A549 (cell line): ENCODE measurements at regions not wholly inside any gene's neighbourhood (a gene's known extent, or its start where the extent isn't known, plus 50 kb on each side); places are given as distances from the start of the nearest gene placed in this dataset.

Experiments
- ATAC-seq, 2 experiments: fragments of 200-7000 bp in 1 of 2; fragments of >200 bp in 1 of 2; cut with Nextera tagmentation in 1 of 2; cut with Tn5 transposase in 1 of 2; 3 replicates each; pipeline versions ENCODE4 v1.8.0 to v1.9.1; 2018 to 2020; ENCODE audit warnings: mild to moderate bottlenecking in 1 of 2, moderate library complexity in 1 of 2
- CTCF ChIA-PET: fragments of 300-600 bp; sonication (Branson Sonifier 250); formaldehyde crosslinking; extraction: SDS; loops from one replicate; lab custom pipeline; 2021; ENCODE audit warnings: antibody characterized with exemption, inconsistent platforms; lab: Yijun Ruan, JAX
- POLR2A ChIA-PET: fragments of 350-600 bp; formaldehyde crosslinking; extraction: SDS; loops from one replicate; lab custom pipeline; 2021; ENCODE audit warnings: antibody characterized with exemption, inconsistent platforms; lab: Yijun Ruan, JAX
- DNase-seq, 2 experiments: peaks; one replicate each; pipeline versions ENCODE4 v3.0.0 to v3.0.0-alpha.2; 2011 to 2016; ENCODE audit warnings: low read depth in 1 of 2, low spot score in 1 of 2
- FAIRE-seq: peaks from 2 replicates; lab custom pipeline; 2011; peaks lifted over from hg19 to GRCh38; lab: Jason Lieb, UNC
- H3K27ac ChIP-seq, 2 experiments: fragments of >200 bp; sonication (Bioruptor Twin); formaldehyde crosslinking; 3 replicates each; pipeline ENCODE4 v1.5.1; 2016 to 2017
- H3K4me1 ChIP-seq: fragments of >200 bp; sonication (Bioruptor Twin); formaldehyde crosslinking; 3 replicates; pipeline ENCODE4 v1.6.1; 2016
- H3K4me2 ChIP-seq: fragments of >200 bp; sonication (Bioruptor Twin); formaldehyde crosslinking; 3 replicates; pipeline ENCODE4 v1.6.1; 2016
- H3K4me3 ChIP-seq: fragments of >200 bp; sonication (Bioruptor Twin); formaldehyde crosslinking; 3 replicates; pipeline ENCODE4 v1.5.1; 2016
- H3K9me3 ChIP-seq: fragments of >200 bp; sonication (Bioruptor Twin); formaldehyde crosslinking; 3 replicates; pipeline ENCODE4 v1.6.1; 2016
- CHD2 ChIP-seq: fragments of 150-350 bp; IDR thresholded peaks from 2 replicates; pipeline ENCODE4 v1.6.1; 2014; ENCODE audit warnings: low read length; ENCODE audit not compliant: partially characterized antibody
- ESRRA ChIP-seq: fragments of 150-350 bp; IDR thresholded peaks from 2 replicates; pipeline ENCODE4 v1.6.1; 2014; ENCODE audit warnings: mild to moderate bottlenecking, low read length, borderline replicate concordance
- FOSB ChIP-seq: fragments of 250-450 bp; sonication (Bioruptor Pico); IDR thresholded peaks from 2 replicates; pipeline ENCODE4 v1.5.0; 2020; ENCODE audit warnings: mild to moderate bottlenecking, moderate library complexity
- FOSL2 ChIP-seq, 2 experiments: fragments of 450-650 bp in 1 of 2; fragments of >200 bp in 1 of 2; sonication (Bioruptor Twin) in 1 of 2; formaldehyde crosslinking; IDR thresholded peaks; 2 replicates each; pipeline versions ENCODE4 v1.5.0 to v1.6.1; 2016 to 2020; ENCODE audit warnings: mild to moderate bottlenecking in 1 of 2, moderate library complexity in 1 of 2
- HOXA7 ChIP-seq: fragments of 250-450 bp; sonication (Bioruptor Pico); IDR thresholded peaks from 2 replicates; pipeline ENCODE4 v1.5.0; 2020; ENCODE audit warnings: mild to moderate bottlenecking, moderate library complexity
- JUN ChIP-seq, 2 experiments: fragments of >200 bp; sonication (Bioruptor Twin); formaldehyde crosslinking; IDR thresholded peaks; 2 replicates in 1 of 2; 3 replicates in 1 of 2; pipeline ENCODE4 v1.6.1; 2016 to 2017
- MAFK ChIP-seq: fragments of 450-650 bp; IDR thresholded peaks from 2 replicates; pipeline ENCODE4 v1.6.1; 2014; ENCODE audit not compliant: partially characterized antibody
- MAX ChIP-seq: IDR thresholded peaks from 2 replicates; pipeline ENCODE4 v1.6.1; 2012
- MAZ ChIP-seq: fragments of 150-350 bp; IDR thresholded peaks from 2 replicates; pipeline ENCODE4 v1.6.1; 2014; ENCODE audit warnings: antibody characterized with exemption, low read depth, low read length, borderline replicate concordance
- NFE2L2 ChIP-seq: fragments of 150-350 bp; conservative IDR thresholded peaks from 2 replicates; pipeline ENCODE4 v1.6.1; 2014; ENCODE audit warnings: low read length
- POLR2AphosphoS2 ChIP-seq: conservative IDR thresholded peaks from 2 replicates; pipeline ENCODE4 v1.6.1; 2012; ENCODE audit warnings: low read length, improper control_type of control experiment, inconsistent platforms
- RFX5 ChIP-seq: fragments of 450-650 bp; IDR thresholded peaks from 2 replicates; pipeline ENCODE4 v1.7.1; 2014; ENCODE audit warnings: antibody characterized with exemption, mild to moderate bottlenecking, moderate library complexity
- SMC3 ChIP-seq: fragments of >200 bp; sonication (Bioruptor Twin); formaldehyde crosslinking; IDR thresholded peaks from 3 replicates; pipeline ENCODE4 v1.6.1; 2018; ENCODE audit warnings: inconsistent platforms
- TP53 ChIP-seq: fragments of 250-450 bp; sonication (Bioruptor Pico); IDR thresholded peaks from 2 replicates; pipeline ENCODE4 v1.5.0; 2021; ENCODE audit warnings: mild to moderate bottlenecking, moderate library complexity
- USF2 ChIP-seq: fragments of 450-650 bp; IDR thresholded peaks from 2 replicates; pipeline ENCODE4 v1.6.1; 2014; ENCODE audit warnings: antibody characterized with exemption
- ZC3H11A ChIP-seq: fragments of 450-650 bp; IDR thresholded peaks from 2 replicates; pipeline ENCODE4 v1.6.1; 2014; ENCODE audit warnings: antibody characterized with exemption, mild to moderate bottlenecking
- whole genome bisulfite sequencing: methylation state at CpG from one replicate; pipeline ENCODE4 v1.1.6; 2017; ENCODE audit errors: missing lambda C conversion rate; 5-methylcytosine and 5-hydroxymethylcytosine counted together

GRCh38 chr20:39670988-39671387 is 708.8 kb downstream of the DHX35 start:
- TF ChIP-seq ZC3H11A (no peak), TP53 (CRISPR knock-in tag) (no peak), POLR2AphosphoS2 (no peak), MAX (no peak), RFX5 (no peak), HOXA7 (no peak)
- no peak overlapping the region for H3K27ac ChIP-seq
- H3K4me3 ChIP-seq: no peak overlapping the region
- FAIRE-seq (no peak), DNase-seq (no peak), ATAC-seq (no peak)
- no peak overlapping the region for H3K4me2 ChIP-seq
- WGBS: 0% methylated on average over 2 of the region's 2 CpGs
- no peaks in the 10 kb centered on the region for H3K4me1 ChIP-seq
- ChIA-PET POLR2A (no interaction called here), CTCF (no interaction called here)
- no peaks in the 10 kb centered on the region for H3K9me3 ChIP-seq

- FAIRE-seq (no peak), DNase-seq (no peak)
- no peak overlapping the region for H3K27ac ChIP-seq
- CTCF ChIA-PET: no interaction called here
- no peak overlapping the region for H3K4me3 ChIP-seq
- H3K9me3 ChIP-seq: no peaks in the 10 kb centered on the region
- no peak for TF ChIP-seq ESRRA
- TF ChIP-seq, all 56 proteins: peak for 0
- ATAC-seq: no peak
- WGBS: 0% methylated on average over 2 of the region's 2 CpGs
- POLR2A ChIA-PET: no interaction called here
- Histone ChIP-seq H3K4me1 (no peaks in the 10 kb centered on the region), H3K4me2 (no peak overlapping the region)
Measured at GRCh38 chr20:39669659-39670058, 707.5 kb downstream of the DHX35 start.

GRCh38 chr20:39668038-39668437 is 705.9 kb downstream of the DHX35 start:
- WGBS: 8% methylated on average over 3 of the region's 3 CpGs

GRCh38 chr20:39661833-39662232 is 699.7 kb downstream of the DHX35 start:
- TF ChIP-seq NFE2L2: peak; percentile 86
- TF ChIP-seq ZC3H11A: no peak
- no peak for TF ChIP-seq JUN (IDR thresholded peaks at IDR 0.05)
- TF ChIP-seq MAFK: peak; percentile 84
- ChIA-PET POLR2A (no interaction called here), CTCF (interaction anchor here (0.8 to 1.2 kb wide), 2 partner anchors 16 to 225 kb away, joined by 3 read pairs; no protein-coding TSS in a partner anchor)
- no peak for FAIRE-seq
- no peak for ATAC-seq
- H3K4me1 ChIP-seq: no peaks in the 10 kb centered on the region
- H3K27ac ChIP-seq: no peak overlapping the region
- DNase-seq: peak in 1 of 2 experiments; percentile 11
- WGBS: 0% methylated on average over 1 of the region's 1 CpG
- H3K4me2 ChIP-seq: no peak overlapping the region
- H3K9me3 ChIP-seq: no peaks in the 10 kb centered on the region; the same call in 2 of the 3 replicates
- H3K4me3 ChIP-seq: no peak overlapping the region

More at GRCh38 chr20:39668038-39668437, 705.9 kb downstream of the DHX35 start:
- TF ChIP-seq MAZ: no peak
- TF ChIP-seq FOSB: no peak
- TF ChIP-seq SMC3: no peak
- TF ChIP-seq ZC3H11A: no peak
- no peak for TF ChIP-seq MAX
- TF ChIP-seq CHD2: no peak
- TF ChIP-seq FOSL2 (IDR thresholded peaks at IDR 0.05): no peak
- TF ChIP-seq FOSL2 (CRISPR knock-in tag; IDR thresholded peaks at IDR 0.05): no peak
- TF ChIP-seq USF2: no peak
- no peak for TF ChIP-seq POLR2AphosphoS2
- TF ChIP-seq, all 56 proteins: peak for 0
- Histone ChIP-seq H3K27ac (no peak overlapping the region), H3K4me2 (no peak overlapping the region), H3K9me3 (no peaks in the 10 kb centered on the region), H3K4me3 (no peak overlapping the region), H3K4me1 (no peaks in the 10 kb centered on the region)
- CTCF ChIA-PET: no interaction called here
- POLR2A ChIA-PET: no interaction called here
- FAIRE-seq (no peak), DNase-seq (no peak), ATAC-seq (no peak)

GRCh38 chr20:39660965-39661364 is 698.8 kb downstream of the DHX35 start:
- TF ChIP-seq ZC3H11A: no peak
- TF ChIP-seq HOXA7: no peak
- TF ChIP-seq TP53 (CRISPR knock-in tag): no peak
- CTCF ChIA-PET: no interaction called here
- POLR2A ChIA-PET: no interaction called here
- Histone ChIP-seq H3K27ac (no peak overlapping the region), H3K4me1 (no peaks in the 10 kb centered on the region), H3K4me3 (no peak overlapping the region), H3K9me3 (no peaks in the 10 kb centered on the region; the same call in 2 of the 3 replicates), H3K4me2 (no peak overlapping the region)
- FAIRE-seq (no peak), ATAC-seq (no peak), DNase-seq (no peak)
- WGBS: 79% methylated on average over 2 of the region's 2 CpGs
